Right forelimb (tissue), 1 donor: ENCODE measurements at regions not wholly inside any gene's neighbourhood (a gene's known extent, or its start where the extent isn't known, plus 50 kb on each side); places are given as distances from the start of the nearest gene placed in this dataset.
"Not testable (repeated sequence)": the region's sequence is repeated elsewhere in the genome, so short reads cannot be mapped to it uniquely, and the experiment has no call there.

Experiments
- DNase-seq: peaks from one replicate; pipeline ENCODE4 v3.0.0-alpha.2; 2018

DNA sequence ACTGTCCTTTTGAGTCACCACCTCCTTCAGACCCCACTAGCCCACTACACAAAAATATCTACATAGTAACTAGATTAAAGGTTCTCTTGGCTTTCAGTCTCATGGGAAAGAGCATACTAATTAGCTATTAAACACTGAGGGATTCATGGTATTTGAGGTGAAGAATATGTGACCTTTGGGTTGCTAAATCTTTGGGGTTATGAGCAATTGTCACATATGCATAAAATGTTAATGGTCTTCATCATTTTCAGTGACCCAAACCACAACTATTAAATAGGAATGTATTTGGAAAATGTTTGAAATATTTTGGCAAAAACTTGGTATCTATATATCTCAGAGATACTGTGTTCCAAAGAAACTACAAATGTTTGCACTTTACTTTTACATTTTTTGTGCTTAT, 365.1 kb downstream of the MAGEB5 start:
- DNase-seq: no peak

DNA sequence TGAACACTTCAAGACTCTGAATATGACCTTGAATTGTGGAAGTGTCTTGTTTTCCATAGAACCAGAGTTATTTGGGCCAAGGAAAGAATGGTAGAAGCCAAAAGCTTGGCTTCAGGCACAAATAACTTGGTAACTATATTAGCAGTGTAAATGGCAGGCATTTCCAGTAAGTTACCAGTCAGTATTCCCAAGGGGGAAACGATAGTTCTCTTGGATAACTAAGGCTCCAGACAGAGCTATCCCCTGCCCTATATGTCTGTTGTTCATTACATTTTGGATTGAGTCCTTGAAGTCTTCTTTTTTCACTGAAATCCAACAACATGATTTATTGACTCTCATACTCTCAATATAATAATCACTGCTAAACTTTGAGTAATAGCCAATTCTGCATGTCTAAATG, 364.1 kb downstream of the MAGEB5 start:
- DNase-seq: no peak

- DNase-seq: no peak
Measured at GRCh38 chrX:26574234-26574633, 358.3 kb downstream of the MAGEB5 start.

DNA sequence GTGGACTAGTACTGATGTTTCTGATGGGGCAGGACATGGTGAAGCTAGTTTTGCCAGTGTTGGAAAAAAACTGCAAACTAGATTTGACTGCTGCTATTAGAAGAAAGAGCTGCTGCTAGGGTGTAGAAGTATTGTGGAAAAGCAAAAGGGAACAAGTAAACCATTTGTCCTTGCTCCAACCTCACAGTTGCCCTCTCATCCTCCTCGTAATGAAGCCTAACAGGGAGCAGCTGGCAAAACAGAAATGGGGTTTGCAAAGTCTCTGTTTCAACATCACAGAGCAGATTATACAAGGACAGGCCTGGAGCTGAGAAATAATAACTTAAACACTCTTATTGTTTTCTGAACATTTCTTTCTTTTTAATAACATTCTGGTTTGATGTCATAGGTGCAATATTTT, 346.2 kb downstream of the MAGEB5 start:
- no peak for DNase-seq

- no peak for DNase-seq
Measured at GRCh38 chrX:26559855-26560254, 343.9 kb downstream of the MAGEB5 start.

DNA sequence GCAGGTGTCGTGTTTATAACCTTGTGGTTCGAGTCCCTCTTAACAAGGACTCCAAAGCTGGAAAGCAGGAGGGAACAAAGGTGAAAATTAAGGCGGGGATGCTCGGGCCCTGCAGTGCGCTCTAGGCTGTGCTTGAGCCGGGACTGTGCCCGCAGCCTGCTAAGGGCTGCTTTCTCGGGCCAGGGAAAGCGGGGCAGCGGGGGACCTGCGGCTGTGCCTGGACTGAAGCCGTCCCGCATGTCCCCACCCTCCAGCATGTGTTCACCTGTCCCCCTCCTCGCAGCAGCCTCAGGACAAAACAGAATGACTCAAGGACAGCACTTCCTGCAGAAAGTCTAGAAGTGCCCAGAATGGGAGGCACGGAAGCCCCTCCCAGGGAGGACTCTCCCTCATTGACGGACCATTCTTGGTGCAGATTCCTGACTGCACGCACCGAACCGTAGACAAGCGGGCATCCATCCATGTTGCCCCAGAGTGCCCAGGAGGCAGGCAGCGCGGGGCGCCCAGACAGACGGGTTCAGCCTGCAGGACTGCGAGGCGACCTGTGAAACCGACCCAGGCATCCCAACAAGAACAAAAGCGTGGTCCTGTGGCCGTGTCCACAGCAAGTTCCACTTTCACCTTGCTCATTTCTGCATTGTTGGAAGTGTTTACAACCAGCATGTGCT, 342.9 kb downstream of the MAGEB5 start:
- no peak for DNase-seq

DNA sequence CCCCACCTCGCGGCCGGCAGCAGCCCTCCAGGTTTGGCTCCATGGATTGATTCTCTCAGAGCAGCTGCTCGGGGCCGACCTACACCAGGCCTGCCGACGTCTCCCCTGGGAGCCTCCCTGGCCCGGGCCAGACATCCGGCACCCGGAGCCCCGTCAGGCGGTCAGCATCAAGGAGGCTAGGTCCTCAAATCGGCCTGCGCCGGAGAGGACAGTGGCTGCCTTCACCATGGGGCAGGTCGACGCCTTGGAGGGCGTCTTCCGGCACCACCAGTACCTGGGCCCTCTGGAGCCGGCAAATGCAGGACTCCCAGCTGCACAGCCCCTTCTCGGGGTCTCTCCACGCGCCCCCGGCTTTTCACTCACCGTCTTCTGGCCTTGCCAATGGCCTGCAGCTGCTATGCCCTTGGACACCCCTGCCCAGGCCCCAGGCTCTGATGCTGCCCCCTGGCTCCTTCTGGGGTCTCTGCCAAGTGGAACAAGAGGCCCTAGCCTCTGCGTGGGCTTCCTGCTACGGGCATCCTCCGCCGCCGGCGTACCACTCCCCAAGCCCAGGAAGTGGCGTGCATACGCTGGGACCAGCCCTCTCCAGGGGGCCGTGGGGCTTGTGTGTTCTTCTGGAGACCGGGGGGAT, 341.8 kb downstream of the MAGEB5 start:
- no peak for DNase-seq

DNA sequence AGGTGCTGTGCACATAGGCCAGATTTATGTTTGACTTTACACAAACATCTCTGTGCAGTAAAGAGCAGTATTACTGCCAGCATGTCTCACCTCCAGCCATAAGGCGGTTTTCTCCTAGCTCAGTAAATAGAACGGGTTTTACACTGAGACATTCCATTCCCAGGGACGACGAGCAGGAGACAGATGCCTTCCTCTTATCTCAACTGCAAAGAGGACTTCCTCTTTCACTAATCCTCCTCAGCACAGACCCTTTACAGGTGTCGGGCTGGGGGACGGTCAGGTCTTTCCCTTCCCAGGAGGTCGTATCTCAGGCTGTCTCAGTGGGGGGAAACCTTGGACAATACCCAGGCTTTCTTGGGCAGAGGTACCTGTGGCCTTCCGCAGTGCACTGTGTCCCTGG, 309.8 kb downstream of the MAGEB5 start:
- DNase-seq: not testable (repeated sequence)

GRCh38 chrX:26522501-26522900, 306.5 kb downstream of the MAGEB5 start:
- DNase-seq: no peak

DNA sequence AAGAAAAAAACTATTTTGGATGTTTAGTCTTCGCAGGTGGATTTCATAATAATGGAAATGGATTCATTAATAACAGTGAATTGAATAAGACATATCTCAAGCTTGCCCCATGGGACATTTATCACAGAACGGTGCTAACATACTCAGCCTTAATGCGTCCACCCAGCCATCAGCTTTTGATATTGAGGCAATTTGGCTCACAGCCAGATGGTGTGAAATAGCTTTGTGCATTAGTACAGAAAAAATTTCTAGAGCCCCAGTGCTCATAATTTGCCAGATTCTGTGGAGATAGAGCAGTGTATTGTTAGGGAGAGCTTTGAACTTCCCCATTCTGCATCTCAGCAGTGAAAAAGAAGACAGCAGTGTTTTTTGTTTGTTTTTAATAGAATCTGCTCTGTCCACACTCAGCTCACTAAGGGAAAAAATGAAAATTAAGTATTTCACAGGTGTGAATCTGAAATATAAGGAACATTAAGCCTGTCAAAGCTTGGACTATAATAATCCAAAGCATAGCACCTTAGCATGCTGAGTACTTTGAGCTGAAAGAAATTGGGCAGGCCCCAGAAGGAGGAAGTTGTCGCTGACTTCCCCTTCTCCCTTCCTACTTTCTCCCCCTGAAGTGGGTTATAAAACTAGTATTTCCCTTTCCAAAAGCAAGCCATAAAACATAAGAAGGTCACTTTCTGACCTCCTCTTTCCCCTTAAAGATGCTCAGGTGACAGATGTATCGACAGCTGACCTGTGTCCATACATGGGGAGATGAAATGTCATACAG, 295.8 kb downstream of the MAGEB5 start:
- no peak for DNase-seq

GRCh38 chrX:26470941-26471340, 255.0 kb downstream of the MAGEB5 start:
- DNase-seq: no peak

DNA sequence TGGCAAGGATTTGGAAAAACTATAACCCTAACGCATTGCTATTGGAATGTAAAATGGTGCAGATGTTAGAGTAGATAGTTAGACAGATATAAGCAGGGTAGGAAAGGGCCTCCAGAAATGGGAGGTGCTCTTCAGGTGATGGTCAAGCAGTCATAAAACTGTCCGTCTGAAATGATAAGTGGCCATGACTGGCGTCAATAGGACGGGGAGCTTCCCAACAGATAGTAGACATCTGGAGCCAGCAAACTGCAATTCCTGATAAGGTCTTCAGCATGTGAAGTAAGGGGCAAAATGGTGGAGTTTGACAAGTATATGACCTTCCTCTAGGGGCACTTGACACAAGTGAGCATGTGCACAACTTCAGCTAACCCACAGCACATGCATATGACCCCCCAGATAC, 250.4 kb downstream of the MAGEB5 start:
- DNase-seq: no peak

GRCh38 chrX:26445288-26445687, 229.3 kb downstream of the MAGEB5 start:
- no peak for DNase-seq

- not testable (repeated sequence) for DNase-seq
Measured at GRCh38 chrX:26444417-26444816, 228.4 kb downstream of the MAGEB5 start.

- DNase-seq: no peak
Measured at GRCh38 chrX:26442340-26442739, 226.4 kb downstream of the MAGEB5 start.

DNA sequence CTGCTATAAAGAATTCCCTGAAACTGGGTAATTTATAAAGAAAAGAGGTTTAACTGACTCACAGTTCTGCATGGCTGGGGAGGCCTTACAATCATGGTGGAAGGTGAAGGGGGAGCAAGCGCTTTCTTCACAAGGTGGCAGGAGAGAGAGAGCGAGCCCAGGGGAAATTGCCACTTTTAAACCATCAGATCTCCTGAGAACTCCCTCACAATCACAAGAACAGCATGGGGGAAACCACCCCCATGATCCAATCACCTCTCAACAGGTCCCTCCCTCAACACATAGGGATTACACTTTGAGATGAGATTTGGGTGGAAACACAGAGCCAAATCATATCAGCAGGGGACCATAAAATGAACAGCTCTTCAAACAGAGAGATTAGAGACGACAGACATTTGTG, 198.6 kb downstream of the MAGEB5 start:
- no peak for DNase-seq

DNA sequence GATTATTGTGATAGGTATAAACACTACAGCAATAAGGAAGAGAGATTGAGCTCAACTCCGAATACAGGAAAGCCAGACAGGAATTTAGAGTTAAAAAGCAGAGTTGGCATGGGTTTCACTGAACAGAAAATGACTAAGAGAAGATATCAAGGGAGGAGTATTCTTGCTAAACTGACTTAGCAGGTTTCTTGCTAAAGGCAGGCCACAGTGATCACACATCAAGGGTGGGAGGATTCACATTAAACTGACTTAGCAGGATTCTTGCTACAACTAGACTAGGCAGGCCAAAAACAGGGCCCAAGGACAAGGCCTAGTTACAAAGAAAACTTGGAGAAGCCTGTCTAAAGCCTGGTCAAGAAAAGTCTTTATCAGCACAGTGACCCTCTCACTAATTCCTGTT, 195.1 kb downstream of the MAGEB5 start:
- no peak for DNase-seq

GRCh38 chrX:26409636-26410035, 193.7 kb downstream of the MAGEB5 start:
- no peak for DNase-seq

GRCh38 chrX:26387906-26388305, 171.9 kb downstream of the MAGEB5 start:
- no peak for DNase-seq

- no peak for DNase-seq
Measured at GRCh38 chrX:26376037-26376708, 160.2 kb downstream of the MAGEB5 start.

DNA sequence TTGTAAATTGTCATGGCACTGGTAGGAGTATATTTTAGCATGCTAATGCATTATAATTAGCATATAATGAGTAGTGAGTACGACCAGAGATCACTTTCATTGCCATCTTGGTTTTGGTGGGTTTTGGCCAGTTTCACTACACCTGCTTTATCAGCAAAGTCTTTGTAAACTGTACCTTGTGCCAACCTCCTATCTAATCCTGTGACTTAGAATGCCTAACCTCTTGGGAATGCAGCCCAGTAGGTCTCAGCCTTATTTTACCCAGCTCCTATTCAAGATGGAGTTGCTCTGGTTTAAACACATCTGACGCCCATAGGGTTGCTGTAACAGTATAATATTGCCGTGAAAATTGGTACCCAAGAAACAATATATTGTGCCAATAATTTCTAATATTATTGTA, 159.4 kb downstream of the MAGEB5 start:
- no peak for DNase-seq

- DNase-seq: no peak
Measured at GRCh38 chrX:26373829-26374228, 157.9 kb downstream of the MAGEB5 start.

DNA sequence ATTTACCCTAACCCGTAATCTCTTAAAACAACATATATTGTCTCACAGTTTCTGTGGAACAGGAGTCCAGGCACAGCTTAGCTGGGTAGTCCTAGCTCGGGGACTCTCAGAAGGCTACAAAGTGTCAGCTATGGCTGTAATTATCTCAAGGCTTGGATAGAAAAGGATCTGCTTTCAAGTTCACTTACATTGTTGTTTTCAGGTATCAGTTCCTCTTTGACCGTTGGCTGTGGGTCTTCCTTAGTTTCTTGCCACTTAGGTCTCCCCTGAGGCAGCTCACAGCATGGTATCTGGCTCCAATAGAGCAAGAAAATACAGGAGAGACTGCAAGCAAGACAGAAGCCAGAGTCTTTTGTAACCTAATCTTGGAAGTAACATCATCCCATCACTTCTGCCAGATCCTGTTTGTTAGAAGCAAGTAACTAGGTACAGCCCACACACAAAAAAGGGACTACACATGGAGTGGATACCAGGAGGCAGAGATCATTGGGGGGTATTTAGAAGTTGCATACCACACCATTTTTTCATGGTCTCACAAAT, 137.0 kb downstream of the MAGEB5 start:
- DNase-seq: no peak
